LNCaP clone FGC (cell line): ENCODE measurements at regions not wholly inside any gene's neighbourhood (a gene's known extent, or its start where the extent isn't known, plus 50 kb on each side); places are given as distances from the start of the nearest gene placed in this dataset.

ENCODE experiments used
- DNase-seq: peaks from one replicate; pipeline ENCODE4 v3.0.0-alpha.2; 2011; ENCODE audit warnings: low read depth
- H3K4me3 ChIP-seq: 2 replicates; pipeline ENCODE4 v1.5.1; 2011; ENCODE audit warnings: mild to moderate bottlenecking, low read depth, low read length, control low read depth
- TF ChIP-seq, protein P1 (sequence below): IDR thresholded peaks from 2 replicates; pipeline ENCODE4 v1.5.1; 2012; ENCODE audit warnings: mild to moderate bottlenecking; ENCODE audit not compliant: control insufficient read depth, insufficient read depth; ENCODE audit errors: extremely low read depth

DNA sequence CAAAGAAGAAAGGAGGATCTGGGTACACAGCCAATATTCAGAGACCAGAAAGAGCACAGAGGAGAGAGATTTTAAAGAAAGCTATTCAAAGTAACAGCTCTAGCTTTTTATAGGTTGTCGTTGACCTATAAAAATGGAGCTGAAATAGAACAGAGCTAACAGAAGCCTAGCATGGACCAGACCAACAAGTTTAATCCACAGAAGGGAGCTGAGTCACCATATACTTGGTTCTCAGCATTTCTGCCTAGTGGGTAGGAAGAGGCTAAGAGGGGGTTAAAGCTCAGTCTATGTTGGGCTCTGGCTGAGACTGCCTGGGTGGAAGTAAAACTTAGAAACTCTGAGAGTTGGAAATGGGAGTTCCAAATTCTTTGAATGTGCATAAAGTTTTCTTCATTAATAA lies 678.0 kb upstream of the CDH2 start:
- no peak overlapping the region for H3K4me3 ChIP-seq
- DNase-seq, result peak; percentile 4
- TF ChIP-seq, protein P1, sequence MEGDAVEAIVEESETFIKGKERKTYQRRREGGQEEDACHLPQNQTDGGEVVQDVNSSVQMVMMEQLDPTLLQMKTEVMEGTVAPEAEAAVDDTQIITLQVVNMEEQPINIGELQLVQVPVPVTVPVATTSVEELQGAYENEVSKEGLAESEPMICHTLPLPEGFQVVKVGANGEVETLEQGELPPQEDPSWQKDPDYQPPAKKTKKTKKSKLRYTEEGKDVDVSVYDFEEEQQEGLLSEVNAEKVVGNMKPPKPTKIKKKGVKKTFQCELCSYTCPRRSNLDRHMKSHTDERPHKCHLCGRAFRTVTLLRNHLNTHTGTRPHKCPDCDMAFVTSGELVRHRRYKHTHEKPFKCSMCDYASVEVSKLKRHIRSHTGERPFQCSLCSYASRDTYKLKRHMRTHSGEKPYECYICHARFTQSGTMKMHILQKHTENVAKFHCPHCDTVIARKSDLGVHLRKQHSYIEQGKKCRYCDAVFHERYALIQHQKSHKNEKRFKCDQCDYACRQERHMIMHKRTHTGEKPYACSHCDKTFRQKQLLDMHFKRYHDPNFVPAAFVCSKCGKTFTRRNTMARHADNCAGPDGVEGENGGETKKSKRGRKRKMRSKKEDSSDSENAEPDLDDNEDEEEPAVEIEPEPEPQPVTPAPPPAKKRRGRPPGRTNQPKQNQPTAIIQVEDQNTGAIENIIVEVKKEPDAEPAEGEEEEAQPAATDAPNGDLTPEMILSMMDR, result no peak

DNA sequence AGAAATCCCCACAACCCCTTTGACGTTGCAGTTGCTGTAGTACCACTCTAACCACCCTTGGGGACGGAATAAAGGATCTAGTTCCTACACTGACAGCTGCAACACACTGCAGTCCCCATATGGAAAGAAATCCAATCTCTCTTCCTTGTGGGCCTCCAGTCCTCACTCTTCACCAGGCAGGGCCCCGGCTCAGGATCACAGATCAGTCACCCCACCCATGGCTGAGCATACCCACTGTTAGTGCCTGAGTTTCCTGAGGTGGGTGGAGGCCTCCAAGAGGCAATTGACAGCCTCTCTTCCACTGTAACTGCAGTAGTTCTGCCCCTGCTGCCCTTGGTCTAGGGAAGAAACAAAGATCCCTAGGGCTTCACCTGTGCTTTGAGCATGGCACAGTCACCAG lies 670.0 kb upstream of the CDH2 start:
- H3K4me3 ChIP-seq, result no peak overlapping the region
- DNase-seq, result no peak
- TF ChIP-seq, protein P1, result no peak

DNA sequence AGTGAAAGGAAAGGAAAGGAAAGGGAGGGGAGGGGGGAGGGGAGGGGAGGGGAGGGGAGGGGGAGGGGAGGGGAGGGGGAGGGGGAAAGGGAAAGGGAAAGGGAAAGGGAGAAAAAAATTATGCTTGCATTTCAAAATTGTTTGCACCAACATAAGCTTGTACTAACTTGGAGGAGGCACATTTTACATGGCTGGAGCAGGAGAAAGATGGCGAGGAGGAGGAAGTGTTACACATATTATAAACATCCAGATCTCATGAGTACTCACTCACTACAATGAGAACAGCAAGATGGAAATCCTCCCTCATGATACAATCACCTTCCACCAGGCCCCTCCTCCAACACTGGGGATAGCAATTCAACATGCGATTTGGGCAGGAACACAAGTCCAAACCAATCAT lies 660.2 kb upstream of the CDH2 start:
- DNase-seq, result no peak
- H3K4me3 ChIP-seq, result no peak overlapping the region
- TF ChIP-seq, protein P1, result no peak

DNA sequence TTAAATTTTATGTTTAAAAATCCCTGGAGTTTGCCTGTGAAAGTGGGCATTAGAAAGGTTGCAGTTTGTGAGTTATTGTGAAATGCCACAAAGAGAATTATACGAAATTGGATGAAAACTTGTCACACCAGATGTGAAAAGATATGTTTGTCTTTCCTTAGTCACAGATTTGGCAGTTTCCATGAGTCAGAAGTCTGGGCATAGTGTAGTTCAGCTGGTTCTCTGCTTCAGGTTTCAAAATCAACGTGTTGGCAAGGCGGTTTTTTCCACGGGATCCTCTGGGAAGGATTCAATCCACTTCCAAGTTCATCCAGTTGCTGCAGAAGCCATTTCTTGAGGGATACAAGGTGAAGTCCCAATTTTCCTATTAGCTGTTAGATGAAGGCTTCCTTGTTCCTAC lies 658.0 kb upstream of the CDH2 start:
- TF ChIP-seq, protein P1, result no peak
- no peak for DNase-seq
- H3K4me3 ChIP-seq, result no peak overlapping the region

DNA sequence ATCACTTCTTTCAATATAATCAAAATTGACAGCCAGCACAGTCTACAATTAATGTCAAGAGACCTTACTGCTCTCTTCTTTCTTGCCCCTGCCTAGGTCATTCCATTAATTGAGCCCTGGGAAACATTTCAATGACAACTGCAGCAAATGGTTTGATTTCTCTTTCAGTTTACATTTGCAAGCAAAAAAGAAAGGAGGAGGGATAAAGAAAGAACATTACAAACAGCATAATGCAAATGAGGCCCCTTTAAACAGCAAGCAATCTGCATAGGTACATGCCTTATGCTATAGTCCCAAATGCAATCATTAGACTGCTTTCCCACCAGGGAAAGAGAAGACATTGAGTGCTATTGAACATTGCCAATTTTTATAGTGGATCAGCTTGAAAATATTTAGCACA lies 655.0 kb upstream of the CDH2 start:
- H3K4me3 ChIP-seq, result no peak overlapping the region
- no peak for DNase-seq
- TF ChIP-seq, protein P1, result no peak

DNA sequence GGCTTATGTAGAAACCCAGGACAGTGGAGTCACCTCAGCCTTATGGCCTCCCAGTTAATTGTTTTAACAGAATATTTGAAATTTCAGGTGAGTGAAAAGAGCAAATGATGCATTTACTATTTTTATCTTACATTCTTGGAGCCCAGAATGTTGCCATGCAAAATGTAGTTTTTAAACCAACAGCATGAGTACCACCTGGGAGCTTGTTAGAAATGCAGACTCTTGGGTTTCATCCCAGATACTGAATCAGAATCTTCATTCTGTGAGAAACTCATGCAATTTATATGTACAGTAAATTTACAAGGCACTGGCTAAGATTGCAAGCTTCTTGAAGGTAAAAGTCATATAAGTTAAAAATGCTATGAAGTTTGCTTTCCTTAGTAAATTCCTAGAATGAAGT lies 654.5 kb upstream of the CDH2 start:
- TF ChIP-seq, protein P1, result no peak
- DNase-seq, result no peak
- H3K4me3 ChIP-seq, result no peak overlapping the region

DNA sequence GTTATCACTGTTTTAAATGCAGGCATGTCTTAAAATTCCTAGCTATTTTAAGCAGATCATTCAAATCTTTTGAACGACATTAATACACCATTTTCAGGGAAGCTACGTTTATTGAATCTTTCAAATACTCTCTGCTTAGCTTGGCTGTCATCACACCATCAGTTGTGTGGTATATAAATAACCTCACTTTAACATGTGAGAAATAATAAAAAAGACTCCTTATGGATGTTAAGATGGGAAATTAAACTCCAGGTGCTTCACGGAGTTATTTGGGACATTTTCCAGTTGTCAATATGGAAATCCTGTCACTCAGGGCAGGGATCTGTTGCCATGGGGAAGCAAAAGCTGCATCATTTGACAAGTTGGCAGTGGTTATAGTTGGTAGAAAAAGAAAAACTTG lies 649.2 kb upstream of the CDH2 start:
- TF ChIP-seq, protein P1, result no peak

More for the DNA sequence above, 649.2 kb upstream of the CDH2 start:
- DNase-seq, result no peak
- H3K4me3 ChIP-seq, result no peak overlapping the region
